ENCODE measurements at regions not wholly inside any gene's neighbourhood (a gene's known extent, or its start where the extent isn't known, plus 50 kb on each side); places are given as distances from the start of the nearest gene placed in this dataset.

GRCh38 chr10:128981881-128982615 lies 485.0 kb upstream of the MGMT start:
- intact Hi-C loops (cut with micrococcal nuclease), result no loop called here

- intact Hi-C loops (cut with micrococcal nuclease), result no loop called here
Observed at GRCh38 chr10:128982616-128982915, 484.5 kb upstream of the MGMT start.

GRCh38 chr10:128985036-128985435 lies 482.0 kb upstream of the MGMT start:
- intact Hi-C loops (cut with micrococcal nuclease), result no loop called here

GRCh38 chr10:128990986-128991385 lies 476.1 kb upstream of the MGMT start:
- intact Hi-C loops (cut with micrococcal nuclease), result no loop called here

GRCh38 chr10:128992770-128993169 lies 474.3 kb upstream of the MGMT start:
- intact Hi-C loops (cut with micrococcal nuclease), result no loop called here

- intact Hi-C loops (cut with micrococcal nuclease), result no loop called here
Observed at GRCh38 chr10:128993443-128993842, 473.6 kb upstream of the MGMT start.

- intact Hi-C loops (cut with micrococcal nuclease), result no loop called here
Observed at GRCh38 chr10:128993911-128994538, 473.0 kb upstream of the MGMT start.

- intact Hi-C loops (cut with micrococcal nuclease), result no loop called here
Observed at GRCh38 chr10:128994598-128995143, 472.4 kb upstream of the MGMT start.

- intact Hi-C loops (cut with micrococcal nuclease), result no loop called here
Observed at GRCh38 chr10:128995676-128996075, 471.4 kb upstream of the MGMT start.

- intact Hi-C loops (cut with micrococcal nuclease), result no loop called here
Observed at GRCh38 chr10:128996092-128996491, 470.9 kb upstream of the MGMT start.

GRCh38 chr10:128998101-128998805 lies 468.8 kb upstream of the MGMT start:
- intact Hi-C loops (cut with micrococcal nuclease), result no loop called here

- intact Hi-C loops (cut with micrococcal nuclease), result no loop called here
Observed at GRCh38 chr10:129004398-129004797, 462.6 kb upstream of the MGMT start.

- intact Hi-C loops (cut with micrococcal nuclease), result no loop called here
Observed at GRCh38 chr10:129005080-129005479, 462.0 kb upstream of the MGMT start.

GRCh38 chr10:129005804-129006203 lies 461.2 kb upstream of the MGMT start:
- intact Hi-C loops (cut with micrococcal nuclease), result no loop called here

GRCh38 chr10:129018511-129018910 lies 448.5 kb upstream of the MGMT start:
- intact Hi-C loops (cut with micrococcal nuclease), result no loop called here

- intact Hi-C loops (cut with micrococcal nuclease), result no loop called here
Observed at GRCh38 chr10:129020651-129021330, 446.2 kb upstream of the MGMT start.

- intact Hi-C loops (cut with micrococcal nuclease), result no loop called here
Observed at GRCh38 chr10:129021594-129022304, 445.3 kb upstream of the MGMT start.

GRCh38 chr10:129023082-129023481 lies 444.0 kb upstream of the MGMT start:
- intact Hi-C loops (cut with micrococcal nuclease), result no loop called here

GRCh38 chr10:129024046-129024445 lies 443.0 kb upstream of the MGMT start:
- intact Hi-C loops (cut with micrococcal nuclease), result no loop called here

GRCh38 chr10:129025787-129026186 lies 441.3 kb upstream of the MGMT start:
- intact Hi-C loops (cut with micrococcal nuclease), result no loop called here

GRCh38 chr10:129027906-129028305 lies 439.1 kb upstream of the MGMT start:
- intact Hi-C loops (cut with micrococcal nuclease), result no loop called here

All from T-helper 1 cell treated with Interleukin-12 subunit alpha and Interleukin-12 subunit beta and Interleukin-4 antibody, amounts not matched to agents 30 ng/mL and 1 ng/mL, for 36 hours (primary cell).